ENCODE measurements at regions not wholly inside any gene's neighbourhood (a gene's known extent, or its start where the extent isn't known, plus 50 kb on each side); places are given as distances from the start of the nearest gene placed in this dataset.

DNA sequence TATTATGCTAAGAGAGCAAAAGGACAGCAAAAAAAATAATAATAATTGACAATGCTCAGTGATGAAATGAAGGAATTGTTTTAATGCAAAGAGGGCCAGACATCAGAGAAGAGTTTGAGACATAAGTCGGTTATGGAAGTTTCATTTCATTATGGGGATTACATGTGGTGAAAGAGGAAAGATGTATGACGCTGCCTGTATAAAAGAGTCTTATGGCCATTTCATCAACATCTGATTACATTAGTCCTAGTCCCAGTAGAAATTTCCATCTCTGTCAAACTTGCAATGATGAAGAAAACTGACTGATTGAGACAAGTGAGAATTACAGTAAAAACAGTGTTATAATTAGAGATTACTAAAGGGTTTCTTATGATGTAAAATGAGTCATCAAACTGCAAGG, 900.6 kb upstream of the CDH9 start:
- TF ChIP-seq, protein P1, sequence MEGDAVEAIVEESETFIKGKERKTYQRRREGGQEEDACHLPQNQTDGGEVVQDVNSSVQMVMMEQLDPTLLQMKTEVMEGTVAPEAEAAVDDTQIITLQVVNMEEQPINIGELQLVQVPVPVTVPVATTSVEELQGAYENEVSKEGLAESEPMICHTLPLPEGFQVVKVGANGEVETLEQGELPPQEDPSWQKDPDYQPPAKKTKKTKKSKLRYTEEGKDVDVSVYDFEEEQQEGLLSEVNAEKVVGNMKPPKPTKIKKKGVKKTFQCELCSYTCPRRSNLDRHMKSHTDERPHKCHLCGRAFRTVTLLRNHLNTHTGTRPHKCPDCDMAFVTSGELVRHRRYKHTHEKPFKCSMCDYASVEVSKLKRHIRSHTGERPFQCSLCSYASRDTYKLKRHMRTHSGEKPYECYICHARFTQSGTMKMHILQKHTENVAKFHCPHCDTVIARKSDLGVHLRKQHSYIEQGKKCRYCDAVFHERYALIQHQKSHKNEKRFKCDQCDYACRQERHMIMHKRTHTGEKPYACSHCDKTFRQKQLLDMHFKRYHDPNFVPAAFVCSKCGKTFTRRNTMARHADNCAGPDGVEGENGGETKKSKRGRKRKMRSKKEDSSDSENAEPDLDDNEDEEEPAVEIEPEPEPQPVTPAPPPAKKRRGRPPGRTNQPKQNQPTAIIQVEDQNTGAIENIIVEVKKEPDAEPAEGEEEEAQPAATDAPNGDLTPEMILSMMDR (IDR thresholded peaks at IDR 0.05), result no peak
- H3K27ac Mint-ChIP-seq (ENCODE audit: unreplicated experiment), result no peak overlapping the region
- H3K4me1 Mint-ChIP-seq (ENCODE audit: low read depth), result no peaks in the 10 kb centered on the region
- H3K27me3 Mint-ChIP-seq (ENCODE audit: low read depth), result no peaks in the 10 kb centered on the region
- H3K9me3 Mint-ChIP-seq (ENCODE audit: low read depth), result no peaks in the 10 kb centered on the region
- no peaks in the 10 kb centered on the region for H3K36me3 Mint-ChIP-seq (ENCODE audit: low read depth)
- H3K4me3 Mint-ChIP-seq (ENCODE audit: unreplicated experiment), result no peak overlapping the region
- DNase-seq (ENCODE audit: low spot score), result no peak

DNA sequence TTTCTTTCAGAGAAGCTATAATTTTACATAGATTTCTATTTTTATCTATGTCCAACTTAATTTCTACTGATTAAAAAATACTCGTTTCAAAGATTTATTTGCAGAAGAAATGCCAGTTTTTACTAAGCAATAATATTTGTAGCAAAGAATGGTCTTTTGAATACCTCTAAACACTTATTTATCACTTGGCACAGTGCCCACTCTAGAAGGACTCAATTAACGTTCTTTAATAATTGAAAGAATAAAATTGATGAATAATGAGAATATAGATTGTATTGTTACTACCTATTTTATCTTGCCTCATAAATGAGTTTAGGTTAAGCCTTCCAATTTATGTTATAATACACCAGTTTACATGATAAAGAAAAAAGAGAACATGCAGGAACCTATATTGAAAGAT, 889.7 kb upstream of the CDH9 start:
- peaks cover 1% of the 10 kb centered on the region for H3K27me3 Mint-ChIP-seq (ENCODE audit: low read depth)
- no peak for DNase-seq (ENCODE audit: low spot score)
- no peak overlapping the region for H3K27ac Mint-ChIP-seq (ENCODE audit: unreplicated experiment)
- peaks cover 4% of the 10 kb centered on the region for H3K9me3 Mint-ChIP-seq (ENCODE audit: low read depth)
- no peaks in the 10 kb centered on the region for H3K36me3 Mint-ChIP-seq (ENCODE audit: low read depth)
- TF ChIP-seq, protein P1 (IDR thresholded peaks at IDR 0.05), result no peak
- no peaks in the 10 kb centered on the region for H3K4me1 Mint-ChIP-seq (ENCODE audit: low read depth)
- H3K4me3 Mint-ChIP-seq (ENCODE audit: unreplicated experiment), result no peak overlapping the region

DNA sequence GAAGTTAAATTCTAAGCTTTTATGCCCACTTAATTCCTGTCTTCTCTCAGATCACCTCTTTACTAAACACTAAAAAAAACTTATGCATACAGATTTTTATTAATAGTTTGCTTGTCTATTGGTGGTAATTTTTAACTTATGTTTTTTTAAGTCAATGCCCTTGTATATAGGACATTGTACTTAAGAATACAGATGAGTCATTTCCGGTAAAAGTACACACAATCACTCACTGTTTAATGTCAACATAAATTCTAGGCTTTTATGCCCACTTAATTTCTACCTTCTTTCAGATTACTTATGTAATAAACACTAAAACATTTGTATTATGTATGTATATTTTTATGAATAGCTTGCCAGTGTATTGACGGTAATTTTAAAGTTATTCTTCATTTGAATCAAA, 872.8 kb upstream of the CDH9 start:
- Mint-ChIP-seq H3K4me3 (ENCODE audit: unreplicated experiment) (no peak overlapping the region), H3K9me3 (ENCODE audit: low read depth) (peaks cover 7% of the 10 kb centered on the region), H3K27ac (ENCODE audit: unreplicated experiment) (no peak overlapping the region), H3K27me3 (ENCODE audit: low read depth) (no peaks in the 10 kb centered on the region), H3K4me1 (ENCODE audit: low read depth) (no peaks in the 10 kb centered on the region), H3K36me3 (ENCODE audit: low read depth) (no peaks in the 10 kb centered on the region)
- no peak for DNase-seq (ENCODE audit: low spot score)
- TF ChIP-seq, protein P1 (IDR thresholded peaks at IDR 0.05), result no peak

DNA sequence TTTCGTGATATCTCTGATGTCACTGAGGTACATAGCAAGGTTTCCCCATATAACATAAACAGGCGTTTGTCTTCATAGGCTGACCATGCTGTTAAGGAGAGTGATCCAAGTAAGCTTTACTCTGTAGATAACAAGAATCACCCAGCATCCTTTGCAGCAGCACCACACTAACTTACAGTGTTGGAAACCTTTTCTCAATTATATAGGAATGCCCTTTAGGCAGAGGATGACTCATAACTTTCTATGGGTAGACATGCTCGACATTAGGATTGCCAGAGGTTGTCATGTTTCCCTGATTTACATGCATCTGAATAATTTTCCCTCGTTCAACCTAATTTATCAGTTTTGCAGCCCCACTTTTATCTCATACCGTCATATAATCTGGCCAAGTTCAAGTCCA, 870.0 kb upstream of the CDH9 start:
- TF ChIP-seq, protein P1 (IDR thresholded peaks at IDR 0.05), result no peak
- no peaks in the 10 kb centered on the region for H3K4me1 Mint-ChIP-seq (ENCODE audit: low read depth)
- H3K9me3 Mint-ChIP-seq (ENCODE audit: low read depth), result peaks cover 7% of the 10 kb centered on the region

DNA sequence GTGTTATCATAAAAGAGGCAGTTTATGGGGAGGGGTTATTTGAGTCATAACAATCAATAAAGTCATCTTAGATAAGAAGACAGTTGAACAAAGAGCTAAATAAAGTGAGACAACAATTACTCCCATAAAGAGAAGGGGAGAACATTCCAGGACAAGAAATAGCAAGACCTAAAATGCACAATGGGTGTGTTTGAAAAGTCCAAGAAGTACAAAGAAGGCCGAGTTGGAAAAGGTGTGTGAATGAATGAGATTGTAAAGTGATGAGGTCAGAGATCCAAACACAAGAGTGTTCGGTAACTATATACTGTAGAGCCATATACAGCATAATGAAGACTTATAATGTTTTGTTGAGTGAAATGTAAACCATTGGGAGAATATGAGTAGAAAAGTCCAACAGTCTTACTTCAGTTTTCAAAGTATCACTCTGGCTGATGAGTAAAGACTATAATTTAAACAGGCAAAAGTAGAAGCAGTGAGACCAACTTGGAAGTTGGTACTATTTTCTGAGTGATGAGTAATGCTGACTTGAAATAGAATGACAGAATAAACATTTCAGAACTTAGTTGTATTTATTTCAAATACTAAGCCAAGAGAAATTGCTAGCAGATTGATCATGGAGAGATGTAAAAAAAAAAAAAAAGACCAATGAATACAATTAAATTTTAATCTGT, 868.7 kb upstream of the CDH9 start:
- TF ChIP-seq, protein P1 (IDR thresholded peaks at IDR 0.05), result no peak
- Mint-ChIP-seq H3K27ac (ENCODE audit: unreplicated experiment) (no peak overlapping the region), H3K9me3 (ENCODE audit: low read depth) (peaks cover 7% of the 10 kb centered on the region), H3K4me1 (ENCODE audit: low read depth) (no peaks in the 10 kb centered on the region), H3K36me3 (ENCODE audit: low read depth) (no peaks in the 10 kb centered on the region), H3K4me3 (ENCODE audit: unreplicated experiment) (no peak overlapping the region), H3K27me3 (ENCODE audit: low read depth) (no peaks in the 10 kb centered on the region)
- no peak for DNase-seq (ENCODE audit: low spot score)

More for the DNA sequence above, 870.0 kb upstream of the CDH9 start:
- Mint-ChIP-seq H3K4me3 (ENCODE audit: unreplicated experiment) (no peak overlapping the region), H3K27me3 (ENCODE audit: low read depth) (no peaks in the 10 kb centered on the region), H3K27ac (ENCODE audit: unreplicated experiment) (no peak overlapping the region), H3K36me3 (ENCODE audit: low read depth) (no peaks in the 10 kb centered on the region)
- no peak for DNase-seq (ENCODE audit: low spot score)
